ENCODE measurements at regions not wholly inside any gene's neighbourhood (a gene's known extent, or its start where the extent isn't known, plus 50 kb on each side); places are given as distances from the start of the nearest gene placed in this dataset.
A peak's percentile ranks its signal among the peaks of the same experiment; 100 is the strongest.

DNA sequence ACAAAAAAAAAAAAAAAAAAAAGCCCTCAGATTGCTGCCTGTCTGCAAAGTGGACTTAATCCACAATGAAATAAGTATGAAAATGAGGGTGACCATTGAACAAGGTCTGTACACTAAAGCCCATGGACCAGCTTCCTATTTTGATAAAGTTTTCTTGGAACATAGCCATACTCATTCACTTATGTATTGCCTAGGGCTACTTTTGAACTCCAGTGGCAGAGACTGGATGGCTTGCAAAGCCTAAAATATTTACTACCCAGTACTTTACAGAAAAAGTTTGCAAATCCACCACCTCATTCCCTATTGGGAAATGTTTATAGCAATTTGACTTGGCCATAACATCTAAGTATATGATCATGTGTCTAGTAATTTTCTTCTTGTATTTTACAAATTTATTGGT lies 481.7 kb downstream of the NAF1 start:
- DNase-seq (no peak), ATAC-seq (no peak)
- intact Hi-C loops (cut with micrococcal nuclease) = no loop called here

DNA sequence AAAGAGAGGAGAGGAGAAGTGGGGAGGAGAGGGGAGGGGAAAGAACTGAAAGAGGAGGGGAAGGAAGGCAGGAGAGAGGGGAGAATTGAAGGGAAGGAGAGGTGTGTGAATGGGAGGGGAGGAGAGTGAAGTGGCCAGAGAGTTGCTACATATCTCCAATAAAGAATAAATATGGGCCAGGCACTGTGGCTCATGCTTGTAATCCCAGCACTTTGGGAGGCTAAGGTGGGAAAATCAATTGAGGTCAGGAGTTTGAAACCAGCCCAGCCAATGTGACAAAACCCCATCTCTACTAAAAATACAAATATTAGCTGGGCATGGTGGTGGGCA lies 482.4 kb downstream of the NAF1 start:
- ATAC-seq (no peak), DNase-seq (no peak)
- intact Hi-C loops (cut with micrococcal nuclease) = no loop called here

DNA sequence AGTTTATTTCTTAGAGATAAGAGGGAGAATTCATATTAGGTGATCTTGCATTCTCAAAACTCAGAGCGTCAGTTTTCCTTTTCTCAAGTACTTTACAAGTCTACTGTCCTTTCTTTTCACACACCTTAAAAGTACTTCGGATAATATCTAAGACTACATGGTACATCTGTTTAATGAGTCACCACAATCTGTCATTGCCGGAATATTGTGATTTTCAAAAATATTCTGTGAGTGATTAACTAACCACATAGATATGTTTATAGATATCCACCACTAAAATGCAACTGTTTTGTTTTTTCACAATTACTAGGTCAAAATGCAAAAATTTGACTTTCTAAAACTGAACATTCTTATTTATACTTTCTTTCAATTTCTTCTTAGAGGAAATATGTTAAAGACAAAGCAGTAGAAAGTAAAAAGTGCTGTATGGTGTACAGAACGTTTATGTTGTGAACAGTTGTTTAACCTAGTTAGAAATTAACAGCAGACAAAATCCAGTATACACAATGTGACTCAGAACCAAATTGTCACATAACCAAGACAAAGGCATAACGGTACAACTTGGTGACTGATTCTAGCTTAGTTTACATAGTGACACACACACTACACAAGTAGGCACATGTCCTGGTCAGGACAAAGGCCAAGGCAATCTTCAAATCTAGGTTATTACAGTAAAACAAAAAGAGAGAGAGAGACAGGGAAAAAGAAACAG lies 482.9 kb downstream of the NAF1 start:
- DNase-seq (no peak), ATAC-seq (no peak)
- intact Hi-C loops (cut with micrococcal nuclease) = no loop called here

DNA sequence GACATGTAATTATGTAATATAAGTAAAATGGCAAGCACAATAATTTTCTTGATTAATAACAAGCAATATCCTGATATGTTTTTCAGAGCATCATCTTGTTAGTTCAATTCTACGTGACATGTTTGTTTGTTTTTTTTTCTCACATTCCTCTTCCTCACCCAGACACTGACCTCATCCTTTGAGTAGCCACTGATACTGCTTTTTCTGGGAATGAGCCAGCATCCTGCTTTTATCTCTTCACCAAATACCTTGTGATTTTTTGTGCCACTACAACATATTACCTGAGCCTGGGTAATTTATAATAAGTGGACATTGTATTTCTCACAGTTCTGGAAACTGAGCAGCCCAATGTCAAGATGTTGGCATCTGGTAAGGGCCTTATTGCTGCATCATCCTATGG lies 484.0 kb downstream of the NAF1 start:
- ATAC-seq = no peak
- DNase-seq = no peak
- intact Hi-C loops (cut with micrococcal nuclease) = no loop called here

DNA sequence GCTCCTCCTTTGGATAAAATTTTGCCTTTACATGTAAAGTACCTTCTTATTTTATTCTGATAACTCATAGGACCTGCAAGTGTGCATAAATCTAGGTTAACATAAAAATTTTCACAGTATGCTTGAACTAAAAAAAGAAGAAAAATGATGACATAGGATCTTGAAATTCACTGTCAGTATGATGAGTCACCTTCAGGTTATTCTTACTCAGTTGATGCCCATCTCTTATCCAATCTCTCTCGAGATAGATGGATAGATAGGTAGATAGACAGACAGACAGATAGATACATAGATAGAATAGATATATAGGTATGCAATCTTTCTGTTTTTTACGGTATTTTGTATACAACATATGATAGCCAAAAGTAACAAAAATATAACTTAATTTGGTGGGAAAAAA lies 485.5 kb downstream of the NAF1 start:
- intact Hi-C loops (cut with micrococcal nuclease) = no loop called here
- DNase-seq (no peak), ATAC-seq (no peak)

DNA sequence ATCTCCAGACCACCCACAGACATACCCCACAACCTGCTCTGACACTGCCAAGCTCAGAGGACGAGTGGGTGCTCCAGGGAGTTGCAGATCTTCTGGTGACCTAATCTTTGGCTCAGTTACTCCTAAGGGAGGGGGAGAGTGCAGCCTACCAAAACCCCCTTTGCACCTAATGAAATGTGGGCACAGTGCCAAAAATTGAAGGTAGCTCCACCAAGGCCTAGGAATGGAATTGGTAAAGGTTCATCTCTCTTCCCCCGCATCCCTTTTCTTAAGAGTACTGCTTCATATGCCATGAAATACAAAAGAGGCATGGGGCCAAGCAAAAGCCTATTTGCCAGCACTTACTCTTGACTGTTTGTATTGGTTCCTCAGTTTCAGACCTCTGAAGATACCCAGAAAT lies 491.0 kb downstream of the NAF1 start:
- ATAC-seq (no peak), DNase-seq (no peak)
- intact Hi-C loops (cut with micrococcal nuclease) = no loop called here

DNA sequence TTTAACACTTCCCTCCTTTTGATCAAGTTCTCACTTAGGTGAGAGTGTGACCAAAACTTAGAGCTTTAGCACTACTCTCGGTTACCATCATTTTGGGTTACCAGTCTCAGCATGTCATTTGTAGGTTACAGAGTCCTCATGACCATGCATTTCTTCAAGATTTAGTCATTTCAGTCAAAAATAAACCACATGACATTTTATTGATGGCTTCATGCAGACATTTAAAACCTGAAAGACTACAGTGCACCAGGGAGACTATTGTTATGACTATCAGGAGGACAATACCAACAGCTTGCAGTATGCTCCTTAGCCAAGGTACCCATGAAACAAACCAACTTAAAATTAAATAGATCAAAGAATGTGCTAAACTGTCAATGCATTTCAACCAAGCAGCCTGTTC lies 498.1 kb upstream of the FSTL5 start:
- DNase-seq (no peak), ATAC-seq (no peak)
- intact Hi-C loops (cut with micrococcal nuclease) = no loop called here

DNA sequence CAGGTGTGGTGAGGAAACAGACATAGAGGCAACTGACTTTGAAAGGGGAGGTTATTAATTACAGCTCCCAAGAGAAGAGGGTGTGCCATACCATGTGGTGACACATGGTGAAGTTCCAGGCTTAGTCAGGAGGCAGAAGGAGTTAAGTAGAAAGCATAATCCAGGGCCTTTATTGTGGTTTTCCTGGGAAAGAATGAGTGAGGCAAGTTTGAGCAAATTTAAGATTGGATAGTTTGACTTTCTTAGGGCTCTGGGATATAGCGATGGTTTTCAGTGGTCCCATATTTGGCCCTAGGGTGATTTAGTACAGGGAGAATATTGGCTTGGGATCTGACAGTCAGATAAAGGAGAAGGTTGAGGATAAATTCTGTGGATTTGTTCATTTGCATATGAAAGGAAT lies 495.9 kb upstream of the FSTL5 start:
- no peak for ATAC-seq
- no peak for DNase-seq
- intact Hi-C loops (cut with micrococcal nuclease) = no loop called here

DNA sequence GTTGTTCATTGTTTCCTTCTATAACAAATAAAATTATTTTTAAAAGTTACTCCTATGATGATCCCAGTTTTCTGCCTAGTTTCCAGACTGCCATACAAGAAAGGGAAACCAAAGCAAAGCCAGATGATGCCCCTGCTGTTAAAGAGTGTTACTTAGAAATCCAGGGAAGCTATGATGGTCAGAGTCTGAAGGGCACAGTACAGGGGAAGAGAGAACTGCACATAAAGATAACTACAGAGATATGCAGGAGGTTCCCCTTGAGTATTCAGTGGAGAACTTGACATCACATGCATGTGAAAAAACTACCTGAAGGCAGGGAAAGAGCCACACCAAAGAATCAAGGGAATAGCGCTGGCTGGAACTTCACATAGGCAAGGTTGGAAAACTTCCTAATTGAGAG lies 494.2 kb upstream of the FSTL5 start:
- no peak for ATAC-seq
- no peak for DNase-seq
- intact Hi-C loops (cut with micrococcal nuclease) = no loop called here

DNA sequence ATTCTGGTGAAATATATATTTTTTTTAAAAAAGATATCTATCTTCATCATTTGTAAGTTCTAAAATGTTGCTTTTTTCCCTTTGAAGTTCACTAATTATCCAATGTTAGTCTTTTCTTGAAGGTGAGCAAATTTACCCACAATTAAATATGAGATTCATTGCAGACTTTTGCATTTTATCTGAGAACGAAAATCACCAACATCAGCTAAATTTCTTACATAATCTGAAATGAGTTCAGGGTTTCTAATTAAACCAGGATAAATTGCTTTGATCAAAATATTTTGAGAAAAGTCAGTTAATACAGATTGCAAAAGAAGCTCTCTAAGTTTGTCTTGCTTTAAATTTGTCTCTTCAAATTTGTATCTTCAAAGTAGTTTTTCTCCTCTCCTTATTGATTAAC lies 486.4 kb upstream of the FSTL5 start:
- intact Hi-C loops (cut with micrococcal nuclease) = no loop called here
- ATAC-seq (no peak), DNase-seq (no peak)

DNA sequence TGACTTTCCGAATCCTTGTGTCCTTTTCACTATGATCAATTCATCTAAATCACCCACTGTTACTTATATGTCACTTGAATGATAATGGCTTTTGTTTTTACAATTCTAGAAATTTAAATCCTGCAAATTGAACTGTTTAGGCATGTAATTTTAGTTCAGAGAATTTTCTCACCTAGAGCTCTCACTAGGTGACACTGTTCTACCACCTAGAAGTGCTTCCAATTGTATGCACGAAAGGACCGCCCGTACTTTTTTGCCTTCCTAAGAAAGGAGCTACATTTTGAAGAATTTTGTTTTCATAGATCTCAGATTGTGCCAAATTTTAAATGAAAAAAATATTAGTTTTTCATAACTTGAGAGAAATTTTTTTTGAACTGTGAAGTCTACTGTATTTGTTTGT lies 481.6 kb upstream of the FSTL5 start:
- ATAC-seq = peak; percentile 41
- DNase-seq = no peak
- intact Hi-C loops (cut with micrococcal nuclease) = loop anchor here (10.0 kb wide), 2 partner anchors 389 to 689 kb away; partner anchors contain the start of gene NPY1R

DNA sequence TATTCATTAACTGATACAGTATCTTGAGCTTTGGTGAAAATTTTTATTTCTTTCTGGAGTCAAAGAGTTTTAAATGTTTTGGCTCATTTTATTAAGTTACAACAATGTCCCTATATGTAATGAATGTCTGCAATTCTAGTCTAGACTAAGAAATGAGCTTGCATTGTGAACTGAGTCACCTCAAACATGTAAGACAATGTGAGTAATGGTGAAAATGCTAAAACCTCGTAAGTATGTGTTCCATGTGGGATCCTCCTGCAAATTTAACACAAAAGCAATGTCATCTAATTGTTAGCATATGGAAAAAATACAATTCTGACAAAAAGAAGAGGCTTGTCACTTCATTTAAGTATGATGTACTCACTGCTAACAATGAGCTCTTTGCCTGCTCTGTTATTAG lies 480.5 kb upstream of the FSTL5 start:
- ATAC-seq (no peak), DNase-seq (no peak)
- intact Hi-C loops (cut with micrococcal nuclease) = loop anchor here (10.0 kb wide), 2 partner anchors 390 to 690 kb away; partner anchors contain the start of gene NPY1R

DNA sequence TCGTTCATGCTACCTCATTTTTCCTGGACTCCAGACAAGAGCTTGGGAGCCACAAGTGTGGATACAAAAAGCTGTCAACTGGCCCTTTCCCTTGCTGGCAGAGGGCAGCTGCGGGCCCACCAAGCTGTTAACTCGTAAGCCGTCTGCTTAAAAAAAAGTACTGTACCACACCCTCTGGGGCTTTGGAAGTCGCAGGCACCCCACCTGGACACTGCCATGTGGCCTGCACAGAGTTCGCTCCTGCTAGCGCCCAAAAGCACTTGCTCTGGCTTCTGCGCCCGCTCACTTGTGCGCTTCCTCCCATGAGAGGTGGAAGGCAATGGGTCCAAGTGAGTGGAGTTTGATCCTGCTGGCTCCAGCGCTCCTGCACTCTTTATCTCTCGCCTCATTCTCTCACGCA lies 476.4 kb upstream of the FSTL5 start:
- DNase-seq (no peak), ATAC-seq (no peak)
- intact Hi-C loops (cut with micrococcal nuclease) = loop anchor here (10.0 kb wide), 2 partner anchors 395 to 695 kb away; partner anchors contain the start of gene NPY1R

DNA sequence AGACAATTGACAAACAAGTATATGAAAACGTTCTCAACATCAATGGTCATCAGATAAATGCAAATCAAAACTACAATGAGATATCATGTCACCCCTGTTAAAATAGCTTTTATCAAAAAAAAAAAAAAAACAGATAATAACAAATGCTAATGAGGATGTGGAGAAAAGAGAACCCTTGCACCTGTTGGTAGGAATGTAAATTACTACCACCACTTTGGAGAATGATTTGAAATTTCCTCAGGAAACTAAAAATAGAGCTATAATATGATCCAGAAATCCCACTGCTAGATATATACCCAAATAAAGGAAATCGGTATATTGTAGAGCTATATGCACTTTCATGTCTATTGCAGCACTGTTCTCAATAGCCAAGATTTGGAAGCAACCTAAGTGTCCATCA lies 470.6 kb upstream of the FSTL5 start:
- ATAC-seq (no peak), DNase-seq (no peak)
- intact Hi-C loops (cut with micrococcal nuclease) = no loop called here

DNA sequence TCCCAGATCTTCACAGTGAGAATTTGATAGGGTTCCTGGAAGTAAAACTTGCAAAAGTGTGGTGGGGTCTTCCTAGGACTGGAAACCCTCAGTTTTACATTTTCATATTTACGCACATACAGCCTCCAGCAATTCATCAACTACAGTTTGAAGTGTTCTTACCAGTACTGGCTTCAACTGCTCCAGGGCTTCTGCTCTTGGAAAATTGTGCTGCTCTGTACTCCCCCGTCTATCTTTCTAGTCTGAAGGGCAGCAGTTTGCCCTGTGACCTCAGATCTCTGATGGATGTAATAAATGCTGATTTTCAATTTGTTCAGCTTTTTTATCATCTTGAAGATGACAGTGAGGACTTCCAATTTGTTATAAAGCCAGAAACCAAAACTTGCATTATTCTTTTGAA lies 458.9 kb upstream of the FSTL5 start:
- intact Hi-C loops (cut with micrococcal nuclease) = no loop called here
- no peak for DNase-seq

DNA sequence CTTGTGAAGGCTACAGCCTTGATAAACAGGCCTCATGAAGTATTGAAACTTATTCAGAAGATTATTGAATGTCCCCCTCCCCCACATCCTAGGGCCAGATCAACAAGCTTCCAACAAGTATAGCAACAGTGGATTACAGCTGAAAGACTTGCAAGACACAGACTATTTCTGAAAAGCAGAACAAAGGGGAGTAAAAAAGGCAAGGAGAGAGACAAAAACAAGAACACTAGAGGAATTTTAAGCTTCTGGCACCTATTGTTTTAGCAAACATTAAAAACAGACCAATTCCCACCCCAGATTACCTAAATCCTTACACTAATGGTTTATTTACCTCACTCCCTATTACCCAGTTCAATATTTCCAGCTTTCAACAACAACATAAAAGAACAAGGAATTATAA lies 446.3 kb upstream of the FSTL5 start:
- DNase-seq (no peak), ATAC-seq (no peak)
- intact Hi-C loops (cut with micrococcal nuclease) = no loop called here

More for the DNA sequence above, 458.9 kb upstream of the FSTL5 start:
- no peak for ATAC-seq

DNA sequence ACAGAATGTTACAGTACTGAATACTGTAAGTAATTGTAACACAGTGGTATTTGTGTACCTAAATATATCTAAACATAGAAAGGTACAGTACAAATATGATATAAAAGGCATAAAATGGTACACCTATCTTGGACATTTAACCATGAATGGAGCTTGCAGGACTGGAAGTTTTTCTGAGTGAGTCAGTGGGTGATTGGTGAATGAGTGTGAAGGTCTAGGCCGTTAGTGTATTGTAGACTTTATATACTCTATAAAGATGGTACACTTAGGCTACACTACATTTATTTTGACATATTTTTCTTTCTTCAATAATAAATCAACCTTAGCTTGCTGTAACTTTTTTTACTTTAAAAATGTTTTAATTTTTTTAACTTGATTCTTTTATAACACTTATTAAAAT lies 422.5 kb upstream of the FSTL5 start:
- DNase-seq (no peak), ATAC-seq (no peak)
- intact Hi-C loops (cut with micrococcal nuclease) = no loop called here

DNA sequence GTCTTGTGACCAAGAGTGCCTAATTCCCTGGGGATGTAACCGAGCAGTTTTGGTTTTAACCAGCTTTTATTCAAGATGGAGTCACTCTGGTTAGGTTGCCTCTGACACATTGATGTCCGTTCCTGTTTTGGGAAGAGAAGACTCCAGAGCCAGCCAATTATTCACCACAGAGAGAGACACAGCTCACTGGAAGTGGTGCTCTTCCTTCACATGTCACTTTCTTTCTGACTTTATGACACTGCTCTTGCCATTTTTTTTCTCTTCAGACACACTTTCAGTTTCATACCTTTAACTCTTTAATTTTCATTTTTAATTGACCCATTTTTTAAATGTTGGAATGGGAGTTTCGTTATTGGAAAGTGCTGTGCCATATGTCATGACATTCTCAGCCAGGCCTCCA lies 418.4 kb upstream of the FSTL5 start:
- ATAC-seq = no peak
- DNase-seq = no peak
- intact Hi-C loops (cut with micrococcal nuclease) = no loop called here

DNA sequence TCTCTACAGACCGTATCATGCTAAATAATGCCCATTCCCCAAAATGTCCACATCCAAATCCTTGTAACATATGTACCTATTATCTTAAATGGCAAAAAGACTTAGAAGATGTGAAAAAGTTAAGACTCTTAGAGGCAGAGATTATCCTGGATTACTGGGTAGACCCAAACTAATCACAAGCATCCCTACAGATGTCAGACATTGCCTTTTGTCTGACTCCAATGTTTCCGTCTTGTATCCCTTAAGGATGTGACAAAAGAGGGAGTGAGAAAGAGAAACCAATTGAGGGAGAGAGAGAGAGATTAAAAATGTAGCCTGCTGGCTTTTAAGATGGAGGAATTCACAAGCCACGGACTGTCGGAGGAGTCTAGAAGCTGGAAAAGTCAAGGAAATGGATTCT lies 401.9 kb upstream of the FSTL5 start:
- intact Hi-C loops (cut with micrococcal nuclease) = no loop called here
- no peak for ATAC-seq
- DNase-seq = no peak

DNA sequence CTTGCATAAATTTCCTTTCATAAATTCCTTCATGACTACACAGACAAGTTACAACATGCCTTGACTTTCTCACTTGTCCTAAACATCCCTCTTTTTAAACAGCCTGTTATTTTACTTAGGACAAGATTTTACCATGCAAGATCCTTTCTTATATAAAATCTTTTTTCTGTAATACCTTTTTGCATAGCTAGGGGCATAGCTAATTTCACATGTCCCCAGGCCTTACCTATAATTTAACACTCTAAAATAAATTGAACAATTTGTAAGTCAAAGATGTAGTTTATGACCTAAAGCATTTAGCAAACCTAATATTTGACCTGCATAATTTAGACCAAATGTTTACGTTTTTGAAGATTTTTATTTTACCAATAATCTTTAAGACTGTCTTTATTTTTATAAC lies 396.3 kb upstream of the FSTL5 start:
- DNase-seq = no peak
- ATAC-seq = no peak
- intact Hi-C loops (cut with micrococcal nuclease) = no loop called here

DNA sequence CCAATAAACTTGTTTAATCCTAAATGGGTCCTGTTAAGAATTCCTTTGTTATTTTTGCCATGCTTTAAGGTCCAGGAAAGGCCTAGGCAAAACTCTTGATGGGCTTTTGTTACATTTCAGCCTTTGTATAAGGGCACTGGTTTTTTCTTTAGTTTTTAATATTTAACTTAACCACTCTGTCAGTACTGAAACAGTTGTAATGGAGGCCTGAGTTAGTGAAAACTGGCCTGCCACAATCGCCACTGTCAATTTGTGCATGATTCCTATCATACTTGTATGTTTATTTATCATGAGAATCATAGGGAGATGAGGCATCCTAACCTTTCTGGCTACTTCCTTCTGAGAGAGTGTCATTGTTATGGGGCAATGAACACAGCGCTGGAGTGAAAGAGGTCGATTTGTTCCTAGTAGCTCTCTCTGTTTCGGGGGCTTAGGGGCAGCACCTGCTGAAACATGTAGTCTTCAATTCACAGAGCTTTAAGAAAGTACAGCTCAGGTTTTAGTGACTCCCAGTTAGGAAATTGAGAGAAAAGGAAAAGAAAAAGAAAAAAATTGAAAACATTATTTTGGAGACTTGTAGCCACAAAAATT lies 393.8 kb upstream of the FSTL5 start:
- no peak for DNase-seq
- intact Hi-C loops (cut with micrococcal nuclease) = no loop called here
- no peak for ATAC-seq

DNA sequence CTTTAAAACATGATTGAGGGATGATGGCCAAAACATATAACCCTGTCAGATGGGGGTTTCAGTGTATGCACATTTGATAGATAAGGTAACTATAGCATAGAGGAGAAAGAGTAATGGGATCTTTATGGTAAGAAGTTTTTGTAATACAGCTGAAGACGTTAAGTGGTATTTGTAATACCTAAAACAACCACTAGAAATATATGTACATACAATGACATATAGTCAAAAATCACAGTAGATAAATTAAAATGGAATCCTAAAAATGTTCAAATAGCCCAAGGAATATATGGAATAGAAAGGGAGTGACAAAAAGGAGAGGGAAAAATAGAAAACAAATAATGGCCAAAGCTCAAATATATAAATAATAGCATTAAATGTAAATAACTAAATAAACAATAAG lies 371.3 kb upstream of the FSTL5 start:
- no peak for ATAC-seq
- DNase-seq = no peak
- intact Hi-C loops (cut with micrococcal nuclease) = no loop called here

Data from left ventricle myocardium superior (tissue), 1 donor.